NCI-H1436 treated with DMSO at 0.1 percent for 48 hours (cell line): ENCODE measurements at regions not wholly inside any gene's neighbourhood (a gene's known extent, or its start where the extent isn't known, plus 50 kb on each side); places are given as distances from the start of the nearest gene placed in this dataset.

Source experiments
- DNase-seq: peaks from one replicate; lab custom pipeline; 2025; lab: John Stamatoyannopoulos, UW

DNA sequence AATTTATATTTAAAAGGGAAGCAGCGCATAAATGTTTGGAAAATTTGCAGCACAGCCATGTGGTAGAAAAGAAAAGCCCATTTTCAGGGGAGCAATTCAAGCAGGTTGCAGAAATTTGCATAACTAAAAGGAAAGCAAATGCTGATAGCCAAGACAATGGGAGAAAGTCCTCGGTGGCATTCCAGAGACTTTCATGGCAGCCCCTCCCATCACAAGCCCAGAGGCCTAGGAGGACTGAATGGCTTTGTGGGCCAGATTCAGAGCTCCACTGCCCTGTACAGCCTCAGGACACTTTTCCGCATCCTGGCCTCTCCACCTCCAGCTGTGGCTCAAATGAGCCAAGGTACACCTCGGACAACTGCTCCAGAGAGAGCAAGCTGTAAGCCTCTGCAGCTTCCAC is 462.9 kb downstream of the CDK5RAP2 start:
- DNase-seq, result no peak

DNA sequence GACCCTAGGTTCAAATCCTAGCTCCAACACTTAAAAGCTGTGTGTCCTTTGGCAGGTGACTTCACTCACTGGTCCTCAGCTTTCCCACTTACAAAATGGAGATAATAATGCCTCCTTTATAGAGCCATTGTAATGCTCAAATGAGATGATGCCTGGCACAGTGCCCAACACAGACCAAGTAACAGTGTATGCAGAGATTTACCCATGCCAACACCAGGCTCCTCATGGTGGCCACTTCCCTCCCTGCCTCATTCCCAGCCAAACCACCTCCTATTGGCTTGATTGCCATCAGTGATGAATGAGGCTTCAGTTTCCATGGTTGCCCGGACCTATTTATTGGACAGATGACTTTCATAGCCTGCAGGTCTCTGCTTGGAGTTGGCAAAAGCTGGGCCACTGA is 469.4 kb downstream of the CDK5RAP2 start:
- no peak for DNase-seq

DNA sequence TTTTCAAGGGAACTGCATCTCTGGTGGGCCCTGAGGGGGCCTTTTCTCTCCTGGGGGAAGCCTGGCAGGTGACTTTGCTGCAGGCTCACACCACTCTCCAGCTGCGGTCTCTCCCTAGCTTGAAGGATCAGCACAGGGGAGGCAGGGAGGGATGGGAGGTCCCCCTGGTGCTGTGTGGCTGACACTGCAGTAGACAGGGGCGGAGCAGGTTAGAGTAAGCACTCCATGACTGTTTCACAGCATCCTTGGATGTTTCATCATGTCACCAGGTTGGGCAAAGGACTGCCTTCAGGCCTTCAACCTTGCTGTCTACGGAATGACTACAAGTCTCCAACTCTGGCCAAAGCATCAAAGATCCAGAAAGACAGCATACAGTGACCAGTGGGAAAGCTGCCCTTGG is 470.7 kb downstream of the CDK5RAP2 start:
- DNase-seq, result peak; percentile 22

DNA sequence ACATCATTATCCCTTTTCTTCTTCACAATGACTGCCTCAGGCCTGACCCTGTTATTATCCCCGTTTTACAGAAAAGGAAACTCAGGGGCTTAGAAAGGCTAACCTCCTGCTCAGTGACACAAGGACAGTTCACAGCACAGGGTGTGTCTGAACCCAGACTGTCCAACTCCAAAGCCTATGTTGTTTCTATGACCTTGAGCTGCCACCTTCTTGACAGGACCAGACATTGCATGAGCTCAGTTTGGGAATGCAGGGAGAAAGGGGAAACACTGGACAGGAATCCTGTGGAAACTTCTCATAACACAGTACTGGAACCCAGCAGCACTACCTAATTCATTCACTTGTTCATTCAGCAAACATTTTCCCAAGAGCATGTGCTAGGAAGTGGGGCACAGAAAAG is 472.8 kb downstream of the CDK5RAP2 start:
- DNase-seq, result no peak

DNA sequence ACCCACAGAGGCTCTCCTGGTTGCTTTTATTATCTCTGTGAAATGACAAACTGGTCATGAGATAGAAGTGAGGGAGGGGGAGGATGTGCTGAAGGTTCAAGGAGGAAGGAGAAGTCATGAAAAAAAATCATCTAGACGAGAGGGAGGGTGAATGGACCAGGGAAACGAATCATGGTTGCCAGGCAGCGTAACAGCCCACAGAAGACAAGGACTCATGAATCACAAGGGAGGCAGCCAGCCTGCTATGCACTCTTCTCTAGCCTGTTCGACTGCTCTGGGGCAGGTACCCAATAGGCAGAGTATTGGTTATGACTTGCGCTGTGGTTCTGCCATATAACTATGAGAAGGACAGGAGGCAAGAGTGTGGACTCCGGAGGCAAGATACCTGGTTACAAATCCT is 475.2 kb downstream of the CDK5RAP2 start:
- DNase-seq, result no peak

DNA sequence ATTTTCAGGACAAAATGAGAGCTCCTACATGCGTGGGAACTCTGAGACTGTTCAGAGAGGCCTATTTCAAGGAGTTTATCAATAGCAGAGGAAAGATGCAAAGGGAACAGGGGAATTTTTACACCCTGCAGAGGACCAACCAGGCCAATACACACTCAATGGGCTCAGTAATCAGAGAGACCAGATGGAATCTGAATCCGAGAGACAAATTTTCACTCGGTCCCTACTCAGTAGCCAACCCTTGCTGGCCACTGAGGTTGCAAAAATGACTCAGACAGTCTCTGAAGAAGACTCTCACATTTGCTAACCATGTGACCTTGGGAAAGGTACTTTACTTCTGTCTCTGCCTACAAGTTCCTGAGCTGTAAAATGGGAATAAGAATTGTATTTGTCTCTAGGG is 479.4 kb downstream of the CDK5RAP2 start:
- DNase-seq, result no peak

DNA sequence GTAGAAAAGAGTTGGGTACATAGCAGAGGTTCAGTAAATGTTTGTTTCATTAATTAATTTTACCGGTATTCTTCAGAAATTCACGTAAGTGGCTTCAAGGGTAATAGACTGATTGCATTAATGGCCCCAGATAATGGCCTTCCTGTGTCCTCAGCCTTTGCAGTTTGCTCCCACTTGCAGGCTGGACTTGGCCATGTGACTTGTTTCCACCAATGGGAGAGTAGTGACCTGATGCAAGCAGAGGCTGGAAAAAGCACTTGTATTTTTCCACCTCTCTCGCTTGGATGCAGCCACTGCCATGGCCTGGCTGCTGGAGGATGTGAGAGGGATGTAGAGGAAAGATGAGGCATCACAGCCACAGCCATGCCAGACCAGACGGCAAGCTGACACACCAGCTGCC is 480.9 kb downstream of the CDK5RAP2 start:
- DNase-seq, result no peak

GRCh38 chr9:120098584-120098983 is 481.4 kb downstream of the CDK5RAP2 start:
- DNase-seq, result no peak

- no peak for DNase-seq
These were observed 488.8 kb downstream of the CDK5RAP2 start for GRCh38 chr9:120091206-120091605.

GRCh38 chr9:120080849-120081248 is 499.1 kb downstream of the CDK5RAP2 start:
- peak; percentile 37 for DNase-seq

GRCh38 chr9:120078112-120078511 is 501.9 kb downstream of the CDK5RAP2 start:
- DNase-seq, result no peak

DNA sequence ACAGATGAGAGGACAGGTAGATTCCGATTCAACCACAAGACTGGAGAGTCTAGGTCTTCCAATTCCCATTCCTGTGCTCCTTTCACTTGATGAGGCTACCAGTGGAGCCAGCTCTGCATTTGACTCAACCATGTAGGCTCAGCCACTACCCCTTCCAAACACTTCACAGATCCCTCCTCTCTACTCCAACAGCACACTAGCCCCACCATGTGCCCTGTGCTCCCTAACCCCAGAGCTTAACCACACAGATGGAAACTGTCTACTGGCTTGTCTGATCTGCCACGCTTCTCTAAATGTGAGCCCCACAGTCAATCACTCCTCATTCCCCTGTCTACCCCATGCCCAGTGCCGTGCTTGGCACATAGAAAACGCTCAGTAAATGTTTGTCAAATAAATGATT is 508.2 kb downstream of the CDK5RAP2 start:
- no peak for DNase-seq

- no peak for DNase-seq
These were observed 513.7 kb downstream of the CDK5RAP2 start for GRCh38 chr9:120066315-120066714.

GRCh38 chr9:120065151-120065550 is 514.8 kb downstream of the CDK5RAP2 start:
- DNase-seq, result no peak

- DNase-seq, result no peak
These were observed 535.0 kb downstream of the CDK5RAP2 start for GRCh38 chr9:120045011-120045410.

DNA sequence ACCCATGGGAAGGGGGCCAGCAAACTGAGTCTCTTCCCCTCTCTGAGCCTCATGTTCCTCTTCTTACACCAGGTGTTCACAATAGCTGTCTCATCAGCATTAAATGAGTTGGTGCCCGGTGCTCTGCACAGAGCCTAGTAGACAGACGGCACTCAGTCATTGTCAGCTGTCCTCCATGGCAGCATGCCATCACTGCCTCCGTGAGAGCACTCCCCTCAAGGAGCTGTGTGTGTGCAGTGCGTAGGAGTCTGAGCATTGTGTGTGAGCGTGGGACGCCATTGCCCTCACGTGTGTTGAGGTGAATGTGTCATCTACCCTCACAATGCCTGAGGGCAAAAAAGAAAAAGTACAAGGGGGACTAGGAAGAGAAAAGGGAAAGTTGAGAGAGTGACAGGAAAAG is 536.5 kb downstream of the CDK5RAP2 start:
- DNase-seq, result peak; percentile 5

- no peak for DNase-seq
These were observed 539.1 kb downstream of the CDK5RAP2 start for GRCh38 chr9:120040896-120041295.

- DNase-seq, result no peak
These were observed 541.6 kb downstream of the CDK5RAP2 start for GRCh38 chr9:120038342-120038741.

- no peak for DNase-seq
These were observed 547.3 kb downstream of the CDK5RAP2 start for GRCh38 chr9:120032639-120033038.

DNA sequence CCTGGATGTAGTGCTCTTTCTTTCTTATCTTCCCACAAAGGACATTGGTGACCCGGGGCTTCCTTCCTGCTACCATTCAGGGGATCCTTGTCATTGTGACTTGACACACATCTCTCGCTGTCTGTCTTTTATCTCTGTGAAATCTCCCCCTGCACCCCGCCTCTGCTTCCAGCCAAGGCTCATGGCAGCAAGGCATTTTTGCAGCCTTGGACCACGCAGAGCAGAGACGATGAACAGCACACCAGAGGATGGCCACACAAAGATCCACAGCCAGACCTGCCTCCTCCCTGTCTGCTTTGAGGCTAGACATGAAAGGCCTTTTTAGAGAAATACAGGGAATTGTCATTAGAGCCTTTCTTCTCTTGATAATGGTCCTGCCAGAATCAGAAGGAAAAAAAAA is 549.1 kb downstream of the CDK5RAP2 start:
- no peak for DNase-seq

GRCh38 chr9:120018550-120018949 is 561.4 kb downstream of the CDK5RAP2 start:
- no peak for DNase-seq

GRCh38 chr9:120018037-120018436 is 561.9 kb downstream of the CDK5RAP2 start:
- DNase-seq, result no peak

GRCh38 chr9:120016231-120016630 is 563.7 kb downstream of the CDK5RAP2 start:
- no peak for DNase-seq

GRCh38 chr9:120014796-120015195 is 565.2 kb downstream of the CDK5RAP2 start:
- no peak for DNase-seq

DNA sequence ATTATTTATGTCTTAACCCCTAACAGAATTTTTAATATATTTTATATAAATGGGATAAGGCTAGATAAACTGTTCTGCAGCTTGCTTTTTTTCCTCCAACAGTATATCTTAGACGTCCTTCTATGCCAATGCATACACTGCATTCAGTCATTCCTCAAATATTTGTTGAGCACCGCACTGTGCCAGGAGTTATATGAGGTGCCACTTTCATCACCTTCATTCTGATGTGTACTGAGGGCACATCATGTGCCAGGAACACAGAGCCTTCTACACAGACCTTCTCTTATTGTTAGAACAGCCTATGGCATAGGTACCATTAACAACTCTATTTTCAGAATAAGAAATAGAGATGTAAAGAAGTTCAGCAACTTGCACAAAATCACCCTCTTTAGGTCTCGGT is 570.1 kb downstream of the CDK5RAP2 start:
- no peak for DNase-seq
